Stimulated activated CD4-positive, alpha-beta T cell treated with anti-CD3 and anti-CD28 coated beads, Interleukin-1b, Interleukin-23, amount 100 ng/mL, for 48 hours (primary cell): ENCODE measurements at regions not wholly inside any gene's neighbourhood (a gene's known extent, or its start where the extent isn't known, plus 50 kb on each side); places are given as distances from the start of the nearest gene placed in this dataset.
"Not testable (repeated sequence)": the region's sequence is repeated elsewhere in the genome, so short reads cannot be mapped to it uniquely, and the experiment has no call there.

Experiments
- DNase-seq: peaks from one replicate; pipeline ENCODE4 v3.0.0-alpha.2; 2020

GRCh38 chr5:89087551-89088318 is 204.8 kb upstream of the MEF2C start:
- no peak for DNase-seq

- no peak for DNase-seq
These were observed 204.1 kb upstream of the MEF2C start for GRCh38 chr5:89087128-89087527.

GRCh38 chr5:89086390-89087086 is 203.6 kb upstream of the MEF2C start:
- no peak for DNase-seq

- no peak for DNase-seq
These were observed 200.8 kb upstream of the MEF2C start for GRCh38 chr5:89083791-89084190.

GRCh38 chr5:89081360-89081759 is 198.4 kb upstream of the MEF2C start:
- DNase-seq, result no peak

- DNase-seq, result no peak
These were observed 197.6 kb upstream of the MEF2C start for GRCh38 chr5:89080467-89081116.

GRCh38 chr5:89072842-89073672 is 190.1 kb upstream of the MEF2C start:
- DNase-seq, result no peak

- no peak for DNase-seq
These were observed 189.0 kb upstream of the MEF2C start for GRCh38 chr5:89071941-89072331.

GRCh38 chr5:89071101-89071940 is 188.3 kb upstream of the MEF2C start:
- no peak for DNase-seq

GRCh38 chr5:89069591-89069990 is 186.6 kb upstream of the MEF2C start:
- DNase-seq, result no peak

GRCh38 chr5:89067362-89067761 is 184.4 kb upstream of the MEF2C start:
- DNase-seq, result no peak

GRCh38 chr5:89065919-89066318 is 182.9 kb upstream of the MEF2C start:
- DNase-seq, result no peak

GRCh38 chr5:89064736-89065135 is 181.8 kb upstream of the MEF2C start:
- DNase-seq, result no peak

GRCh38 chr5:89064054-89064453 is 181.1 kb upstream of the MEF2C start:
- DNase-seq, result no peak

GRCh38 chr5:89060768-89061167 is 177.8 kb upstream of the MEF2C start:
- no peak for DNase-seq

GRCh38 chr5:89059274-89059673 is 176.3 kb upstream of the MEF2C start:
- no peak for DNase-seq

- DNase-seq, result no peak
These were observed 172.7 kb upstream of the MEF2C start for GRCh38 chr5:89055695-89056085.

GRCh38 chr5:89055015-89055694 is 172.2 kb upstream of the MEF2C start:
- no peak for DNase-seq

- no peak for DNase-seq
These were observed 170.6 kb upstream of the MEF2C start for GRCh38 chr5:89053547-89053946.

- DNase-seq, result not testable (repeated sequence)
These were observed 167.1 kb upstream of the MEF2C start for GRCh38 chr5:89050062-89050461.

- DNase-seq, result no peak
These were observed 164.6 kb upstream of the MEF2C start for GRCh38 chr5:89047571-89047970.

- no peak for DNase-seq
These were observed 162.2 kb upstream of the MEF2C start for GRCh38 chr5:89045216-89045615.
